Limb (tissue), 2 donors: ENCODE measurements at regions not wholly inside any gene's neighbourhood (a gene's known extent, or its start where the extent isn't known, plus 50 kb on each side); places are given as distances from the start of the nearest gene placed in this dataset.

Source experiments
- DNase-seq, 2 donors: peaks; one replicate each; pipeline ENCODE4 v3.0.0-alpha.2; 2016; ENCODE audit errors: extremely low spot score in 2 of 2

GRCh38 chr7:130961128-130961601 is 227.2 kb upstream of the KLF14 start:
- no peak for DNase-seq

- DNase-seq: no peak
Measured at GRCh38 chr7:130962109-130962508, 228.1 kb upstream of the KLF14 start.

- no peak for DNase-seq
Measured at GRCh38 chr7:130963339-130963738, 229.3 kb upstream of the KLF14 start.

GRCh38 chr7:130965515-130965914 is 231.5 kb upstream of the KLF14 start:
- no peak for DNase-seq

- no peak for DNase-seq
Measured at GRCh38 chr7:130966246-130967009, 232.4 kb upstream of the KLF14 start.

- no peak for DNase-seq
Measured at GRCh38 chr7:130970196-130970595, 236.2 kb upstream of the KLF14 start.

- DNase-seq: no peak
Measured at GRCh38 chr7:130970696-130971095, 236.7 kb upstream of the KLF14 start.

- DNase-seq: no peak
Measured at GRCh38 chr7:130971297-130971696, 237.3 kb upstream of the KLF14 start.

GRCh38 chr7:130972201-130972600 is 238.2 kb upstream of the KLF14 start:
- DNase-seq: no peak

GRCh38 chr7:130973637-130974036 is 239.6 kb upstream of the KLF14 start:
- DNase-seq: no peak

GRCh38 chr7:130974169-130974568 is 240.2 kb upstream of the KLF14 start:
- DNase-seq: no peak

GRCh38 chr7:130974794-130975193 is 240.8 kb upstream of the KLF14 start:
- no peak for DNase-seq

GRCh38 chr7:130975731-130976130 is 241.7 kb upstream of the KLF14 start:
- no peak for DNase-seq

- DNase-seq: no peak
Measured at GRCh38 chr7:130982160-130982638, 248.2 kb upstream of the KLF14 start.

- DNase-seq: no peak
Measured at GRCh38 chr7:130982651-130983050, 248.6 kb upstream of the KLF14 start.

- DNase-seq: no peak
Measured at GRCh38 chr7:130985361-130985760, 251.4 kb upstream of the KLF14 start.

- DNase-seq: peak in 1 of 2 donors; percentile 44
Measured at GRCh38 chr7:130986261-130986690, 252.3 kb upstream of the KLF14 start.

GRCh38 chr7:130987092-130987491 is 253.1 kb upstream of the KLF14 start:
- no peak for DNase-seq

- no peak for DNase-seq
Measured at GRCh38 chr7:130988443-130988842, 254.4 kb upstream of the KLF14 start.

- DNase-seq: no peak
Measured at GRCh38 chr7:130989101-130989795, 255.2 kb upstream of the KLF14 start.

- DNase-seq: no peak
Measured at GRCh38 chr7:130990178-130990832, 256.3 kb upstream of the KLF14 start.
